Esophagus squamous epithelium (tissue), 4 donors: ENCODE measurements at regions not wholly inside any gene's neighbourhood (a gene's known extent, or its start where the extent isn't known, plus 50 kb on each side); places are given as distances from the start of the nearest gene placed in this dataset.

Source experiments
- CTCF ChIP-seq, 6 experiments: fragments of 450-650 bp in 4 of 6; fragments of 200-600 bp in 2 of 6; sonication (generic) in 2 of 6; IDR thresholded peaks; one replicate each; pipeline ENCODE4 v1.5.1; 2016 to 2019; ENCODE audit warnings: antibody characterized with exemption in 6 of 6, mild to moderate bottlenecking in 4 of 6, moderate library complexity in 4 of 6
- POLR2A ChIP-seq, 4 donors: fragments of 450-650 bp; IDR thresholded peaks; one replicate each; pipeline ENCODE4 v1.6.1; 2017; ENCODE audit warnings: antibody characterized with exemption in 4 of 4, mild to moderate bottlenecking in 4 of 4, moderate library complexity in 3 of 4

GRCh38 chr5:130870691-130871090 lies 294.4 kb downstream of the HINT1 start:
- no peak for TF ChIP-seq POLR2A (IDR thresholded peaks at IDR 0.05)
- no peak for TF ChIP-seq CTCF (IDR thresholded peaks at IDR 0.05)
